ENCODE measurements at regions not wholly inside any gene's neighbourhood (a gene's known extent, or its start where the extent isn't known, plus 50 kb on each side); places are given as distances from the start of the nearest gene placed in this dataset.
A peak's percentile ranks its signal among the peaks of the same experiment; 100 is the strongest.
"Not testable (repeated sequence)": the region's sequence is repeated elsewhere in the genome, so short reads cannot be mapped to it uniquely, and the experiment has no call there.

DNA sequence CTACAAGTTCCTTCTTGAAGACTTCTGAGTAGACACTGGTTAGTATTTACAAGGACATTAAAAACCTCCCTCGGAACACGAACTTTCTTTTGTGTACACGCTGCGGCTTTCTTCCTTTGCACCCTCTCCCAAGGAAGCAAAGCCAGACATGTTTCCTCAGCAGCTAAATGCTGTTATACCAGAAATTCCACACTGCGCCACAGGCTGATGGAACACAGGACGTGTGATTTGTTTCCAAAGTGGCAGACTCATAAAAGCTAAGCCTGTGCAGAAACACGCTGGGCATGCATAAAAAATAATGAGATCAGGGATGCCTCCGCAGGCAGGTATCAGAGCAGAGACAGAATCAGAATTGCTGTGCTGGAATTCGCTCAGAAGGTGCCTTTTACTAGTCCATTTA lies 73.0 kb upstream of the RGPD5 start:
- DNase-seq: no peak

DNA sequence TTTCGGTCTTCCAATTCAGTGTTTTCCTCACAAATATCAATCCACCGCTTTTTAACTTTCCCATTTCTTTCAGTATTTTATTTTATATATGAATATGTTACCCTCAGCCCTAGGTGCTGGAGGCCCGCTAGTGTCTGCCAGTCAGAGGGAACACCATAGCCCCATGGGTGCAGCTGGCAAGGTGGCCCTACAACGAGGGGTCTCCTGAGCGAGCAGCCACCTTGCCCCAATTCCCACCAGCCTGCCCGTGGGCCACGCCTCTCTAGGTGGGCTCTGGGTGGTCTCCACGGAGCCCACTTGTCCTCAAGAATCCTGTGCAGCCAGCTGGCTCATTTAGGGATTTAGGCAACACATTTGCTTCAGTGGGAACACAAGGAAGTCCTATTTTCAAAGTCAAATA lies 72.5 kb upstream of the RGPD5 start:
- no peak for DNase-seq

- no peak for DNase-seq
Measured at GRCh38 chr2:109722026-109722425, 72.1 kb upstream of the RGPD5 start.

- not testable (repeated sequence) for DNase-seq
Measured at GRCh38 chr2:109722640-109723039, 71.5 kb upstream of the RGPD5 start.

DNA sequence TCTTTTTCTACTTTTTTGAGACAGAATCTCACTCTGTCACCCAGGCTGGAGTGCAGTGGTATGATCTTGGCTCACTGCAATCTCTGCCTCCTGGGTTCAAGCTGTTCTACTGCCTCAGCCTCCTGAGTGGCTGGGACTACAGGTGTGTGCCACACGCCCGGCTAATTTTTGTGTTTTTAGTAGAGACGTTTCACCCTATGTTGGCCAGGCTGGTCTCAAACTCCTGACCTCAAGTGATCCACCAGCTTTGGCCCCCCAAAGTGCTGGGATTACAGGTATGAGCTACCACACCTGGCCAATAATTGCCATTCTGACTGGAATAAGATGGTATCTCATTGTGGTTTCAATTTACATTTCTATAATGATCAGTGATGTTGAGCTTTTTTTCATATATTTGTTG lies 71.0 kb upstream of the RGPD5 start:
- DNase-seq: not testable (repeated sequence)

- DNase-seq: no peak
Measured at GRCh38 chr2:109724533-109725460, 69.3 kb upstream of the RGPD5 start.

- no peak for DNase-seq
Measured at GRCh38 chr2:109726379-109727270, 67.5 kb upstream of the RGPD5 start.

GRCh38 chr2:109727929-109728447 lies 66.1 kb upstream of the RGPD5 start:
- no peak for DNase-seq

DNA sequence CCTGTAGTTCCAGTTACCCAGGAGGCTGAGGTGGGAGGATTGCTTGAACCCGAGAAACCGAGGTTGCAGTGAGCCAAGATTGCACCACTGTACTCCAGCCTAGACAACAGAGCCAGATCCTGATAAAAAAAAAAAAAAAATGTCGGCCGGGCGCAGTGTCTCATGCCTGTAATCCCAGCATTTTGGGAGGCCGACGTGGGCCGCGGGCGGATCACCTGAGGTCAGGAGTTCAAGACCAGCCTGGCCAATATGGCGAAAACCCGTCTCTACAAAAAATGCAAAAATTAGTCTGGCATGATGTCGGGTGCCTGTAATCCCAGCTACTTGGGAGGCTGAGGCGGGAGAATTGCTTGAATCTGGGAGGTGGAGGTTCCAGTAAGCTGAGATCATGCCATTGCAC lies 60.4 kb upstream of the RGPD5 start:
- DNase-seq: not testable (repeated sequence)

DNA sequence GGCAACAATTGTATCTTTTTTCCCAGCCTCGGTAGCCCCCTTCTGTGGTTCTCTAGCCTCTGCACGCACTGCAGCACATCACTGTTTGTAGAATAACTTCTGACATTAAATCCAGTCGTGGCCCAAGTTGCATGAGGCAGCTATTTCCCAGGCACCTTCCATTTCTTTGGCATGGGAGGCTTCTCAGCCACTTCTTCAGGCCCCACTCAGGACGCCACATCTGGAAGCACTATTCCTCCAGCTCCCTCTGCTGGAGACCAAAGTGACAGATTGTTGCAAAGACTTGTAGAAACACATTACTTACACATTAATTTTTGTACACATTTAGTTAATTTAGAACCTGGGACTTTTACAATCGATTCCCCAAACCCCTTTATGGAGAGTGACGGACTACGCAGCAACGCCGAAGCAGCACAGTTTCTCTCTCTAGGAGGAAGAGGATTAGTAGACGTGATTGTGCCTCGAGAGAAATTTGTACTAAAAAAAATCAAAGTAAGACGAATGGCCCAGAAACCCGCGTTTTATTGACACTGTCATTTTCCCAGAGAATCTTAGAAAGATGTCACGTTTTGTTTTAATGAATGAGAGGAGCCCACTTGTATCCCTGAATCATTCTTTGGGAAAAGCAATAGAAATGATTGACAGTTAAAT lies 57.8 kb upstream of the RGPD5 start:
- DNase-seq: peak; percentile 12
